ENCODE measurements at regions not wholly inside any gene's neighbourhood (a gene's known extent, or its start where the extent isn't known, plus 50 kb on each side); places are given as distances from the start of the nearest gene placed in this dataset.

DNA sequence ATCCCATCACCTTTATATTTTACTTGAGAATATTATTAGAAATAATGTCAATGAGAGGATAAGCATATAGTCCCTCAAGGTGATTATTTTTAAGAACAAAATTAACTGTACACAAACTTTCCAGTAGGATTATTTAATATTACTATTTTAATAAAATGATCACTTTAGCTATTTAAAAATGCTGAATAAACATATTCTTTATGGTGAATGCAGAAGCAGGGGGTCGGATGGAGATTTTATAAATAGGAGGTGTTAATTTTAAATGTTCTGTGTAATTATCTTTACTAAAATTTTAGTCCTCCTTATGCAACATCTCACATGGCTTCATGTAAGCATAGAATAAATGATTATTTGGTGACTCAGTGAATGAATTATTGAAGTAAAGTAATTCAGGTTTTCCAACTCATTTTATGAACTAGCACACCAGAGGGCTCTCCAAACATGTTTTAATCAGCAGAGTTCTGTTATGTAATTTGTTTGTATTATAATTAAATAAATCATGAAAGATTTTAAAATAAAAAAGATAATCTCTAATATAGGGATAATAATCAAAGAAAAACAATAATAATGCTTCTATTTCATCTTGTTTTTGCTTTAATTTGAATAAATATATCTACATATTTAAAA is 1635.2 kb downstream of the EFNB2 start:
- H3K9me1 ChIP-seq (ENCODE audit: insufficient read depth, low read length) = no peaks in the 10 kb centered on the region
- TF ChIP-seq, protein P1, sequence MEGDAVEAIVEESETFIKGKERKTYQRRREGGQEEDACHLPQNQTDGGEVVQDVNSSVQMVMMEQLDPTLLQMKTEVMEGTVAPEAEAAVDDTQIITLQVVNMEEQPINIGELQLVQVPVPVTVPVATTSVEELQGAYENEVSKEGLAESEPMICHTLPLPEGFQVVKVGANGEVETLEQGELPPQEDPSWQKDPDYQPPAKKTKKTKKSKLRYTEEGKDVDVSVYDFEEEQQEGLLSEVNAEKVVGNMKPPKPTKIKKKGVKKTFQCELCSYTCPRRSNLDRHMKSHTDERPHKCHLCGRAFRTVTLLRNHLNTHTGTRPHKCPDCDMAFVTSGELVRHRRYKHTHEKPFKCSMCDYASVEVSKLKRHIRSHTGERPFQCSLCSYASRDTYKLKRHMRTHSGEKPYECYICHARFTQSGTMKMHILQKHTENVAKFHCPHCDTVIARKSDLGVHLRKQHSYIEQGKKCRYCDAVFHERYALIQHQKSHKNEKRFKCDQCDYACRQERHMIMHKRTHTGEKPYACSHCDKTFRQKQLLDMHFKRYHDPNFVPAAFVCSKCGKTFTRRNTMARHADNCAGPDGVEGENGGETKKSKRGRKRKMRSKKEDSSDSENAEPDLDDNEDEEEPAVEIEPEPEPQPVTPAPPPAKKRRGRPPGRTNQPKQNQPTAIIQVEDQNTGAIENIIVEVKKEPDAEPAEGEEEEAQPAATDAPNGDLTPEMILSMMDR (conservative IDR thresholded peaks at IDR 0.05; ENCODE audit: low read depth, low read length) = no peak
- TF ChIP-seq FOS (IDR thresholded peaks at IDR 0.05; ENCODE audit: low read depth, low read length) (no peak), RAD21 (IDR thresholded peaks at IDR 0.05; ENCODE audit: low read length) (no peak), SMC3 (IDR thresholded peaks at IDR 0.05; ENCODE audit: low read depth, low read length) (no peak), MAFK (IDR thresholded peaks at IDR 0.05; ENCODE audit: low read depth, low read length) (peak; percentile 74)
- POLR2A ChIA-PET (ENCODE audit: unreplicated experiment) = no interaction called here
- H2BK5ac ChIP-seq (ENCODE audit: low read depth, low read length, poor library complexity, severe bottlenecking) = no peak overlapping the region
- H4K5ac ChIP-seq (ENCODE audit: low read depth, low read length) = no peak overlapping the region
- H3K4me2 ChIP-seq (ENCODE audit: low read depth, low read length) = no peak overlapping the region
- H3K56ac ChIP-seq (ENCODE audit: extremely low read depth, insufficient read depth, low read length) = no peak overlapping the region
- H4K91ac ChIP-seq (ENCODE audit: insufficient read depth, low read depth, low read length) = no peak overlapping the region
- no TSS peak for BruUV-seq (replicated peaks)
- DNase-seq = no peak
- no peak overlapping the region for H2AK9ac ChIP-seq (replicated peaks; ENCODE audit: low read depth, low read length, poor library complexity)
- no peak overlapping the region for H2BK15ac ChIP-seq (ENCODE audit: low read depth, low read length)
- H3K27me3 ChIP-seq (ENCODE audit: control insufficient read depth, insufficient read depth, low read length) = no peaks in the 10 kb centered on the region
- no peak overlapping the region for H2BK20ac ChIP-seq (ENCODE audit: low read depth, low read length)
- H3K9ac ChIP-seq (ENCODE audit: low read depth, low read length) = no peak overlapping the region
- H2BK120ac ChIP-seq (ENCODE audit: low read depth, low read length) = no peak overlapping the region
- no peak overlapping the region for H3K23ac ChIP-seq (ENCODE audit: low read depth, low read length)
- no peak overlapping the region for H2AFZ ChIP-seq (replicated peaks; ENCODE audit: low read length, poor library complexity)
- no peak for ATAC-seq (ENCODE audit: low read depth)
- no peak overlapping the region for H3K14ac ChIP-seq (replicated peaks; ENCODE audit: low read depth, low read length)
- H3K4me3 ChIP-seq (ENCODE audit: insufficient read depth, low read depth, low read length) = no peak overlapping the region
- dilution Hi-C loops (cut with HindIII; ENCODE audit: low sequenced_read_pairs, unreplicated experiment) (no loop called here), in situ Hi-C loops (cut with MboI; ENCODE audit: low sequenced_read_pairs) (no loop called here), intact Hi-C loops (cut with micrococcal nuclease) (no loop called here)
- H3K36me3 ChIP-seq (ENCODE audit: control insufficient read depth, insufficient read depth, low read length) = no peaks in the 10 kb centered on the region
- H3K18ac ChIP-seq (ENCODE audit: low read depth, low read length) = no peak overlapping the region
- H3K79me1 ChIP-seq (ENCODE audit: low read depth in 1 of 2, low read length in 2 of 2) = no peaks in the 10 kb centered on the region
- no peak overlapping the region for H3K27ac ChIP-seq (ENCODE audit: insufficient read depth, low read length)
- H2AK5ac ChIP-seq (ENCODE audit: low read depth, low read length) = no peak overlapping the region
- CTCF ChIA-PET = no interaction called here
- H3K4me1 ChIP-seq (ENCODE audit: control insufficient read depth, insufficient read depth, low read length) = no peaks in the 10 kb centered on the region
- no peaks in the 10 kb centered on the region for H4K20me1 ChIP-seq (ENCODE audit: insufficient read depth, low read length)
- H4K8ac ChIP-seq (ENCODE audit: low read depth in 2 of 2, low read length in 2 of 2) = no peak overlapping the region
- no CpG with 5 or more reads among the region's 1 CpG for whole genome bisulfite sequencing, 2 experiments (ENCODE audit: extremely low coverage in 2 of 2, insufficient read length in 1 of 2)
- H3K4ac ChIP-seq (ENCODE audit: low read depth, low read length) = no peak overlapping the region
- no peaks in the 10 kb centered on the region for H3K9me3 ChIP-seq (ENCODE audit: control insufficient read depth, insufficient read depth, low read length)

Measured in IMR-90 (cell line).